Parathyroid adenoma (tissue), 2 donors: ENCODE measurements at regions not wholly inside any gene's neighbourhood (a gene's known extent, or its start where the extent isn't known, plus 50 kb on each side); places are given as distances from the start of the nearest gene placed in this dataset.
"Not testable (repeated sequence)": the region's sequence is repeated elsewhere in the genome, so short reads cannot be mapped to it uniquely, and the experiment has no call there.

Source experiments
- H2AFZ ChIP-seq: fragments of 300-600 bp; sonication (generic); one replicate; pipeline ENCODE4 v1.7.0; 2017; ENCODE audit warnings: antibody characterized with exemption, mild to moderate bottlenecking
- H3K27ac ChIP-seq: fragments of 300-600 bp; sonication (generic); one replicate; pipeline ENCODE4 v1.7.0; 2017
- H3K27me3 ChIP-seq: fragments of 300-600 bp; sonication (generic); one replicate; pipeline ENCODE4 v1.7.0; 2017; ENCODE audit warnings: low read length; ENCODE audit not compliant: control insufficient read depth, insufficient read depth
- H3K36me3 ChIP-seq: fragments of 300-600 bp; sonication (generic); one replicate; pipeline ENCODE4 v1.7.0; 2017; ENCODE audit warnings: low read length; ENCODE audit not compliant: control insufficient read depth, insufficient read depth
- H3K4me1 ChIP-seq: fragments of 300-600 bp; sonication (generic); one replicate; pipeline ENCODE4 v1.7.0; 2017; ENCODE audit warnings: control low read depth
- H3K4me2 ChIP-seq: fragments of 300-600 bp; sonication (generic); one replicate; pipeline ENCODE4 v1.7.0; 2017; ENCODE audit warnings: low read length
- H3K4me3 ChIP-seq: fragments of 300-600 bp; sonication (generic); one replicate; pipeline ENCODE4 v1.7.0; 2017; ENCODE audit warnings: low read depth, low read length
- H3K79me2 ChIP-seq: fragments of 300-600 bp; sonication (generic); one replicate; pipeline ENCODE4 v1.7.0; 2017; ENCODE audit warnings: control low read depth
- H3K9ac ChIP-seq: fragments of 300-600 bp; sonication (generic); one replicate; pipeline ENCODE4 v1.7.0; 2017; ENCODE audit warnings: mild to moderate bottlenecking
- H3K9me3 ChIP-seq: fragments of 300-600 bp; sonication (generic); one replicate; pipeline ENCODE4 v1.7.0; 2017; ENCODE audit warnings: low read length; ENCODE audit not compliant: control insufficient read depth
- CTCF ChIP-seq: fragments of 300-600 bp; sonication (generic); IDR thresholded peaks from one replicate; pipeline ENCODE4 v1.7.0; 2017; ENCODE audit warnings: antibody characterized with exemption, mild to moderate bottlenecking
- donor health status: primary hyperparathyroidism.

GRCh38 chr10:65176994-65177393, 1655.8 kb downstream of the REEP3 start:
- H3K4me3 ChIP-seq: no peak overlapping the region
- no peaks in the 10 kb centered on the region for H3K36me3 ChIP-seq
- no peak overlapping the region for H2AFZ ChIP-seq
- no peak overlapping the region for H3K4me2 ChIP-seq
- H3K27ac ChIP-seq: no peak overlapping the region
- TF ChIP-seq CTCF: no peak
- no peaks in the 10 kb centered on the region for H3K79me2 ChIP-seq
- H3K4me1 ChIP-seq: no peaks in the 10 kb centered on the region
- no peaks in the 10 kb centered on the region for H3K27me3 ChIP-seq
- no peak overlapping the region for H3K9ac ChIP-seq
- H3K9me3 ChIP-seq: no peaks in the 10 kb centered on the region

GRCh38 chr10:65183236-65183635, 1662.0 kb downstream of the REEP3 start:
- Histone ChIP-seq H3K9me3 (no peaks in the 10 kb centered on the region), H3K79me2 (no peaks in the 10 kb centered on the region), H3K4me2 (no peak overlapping the region), H3K27me3 (no peaks in the 10 kb centered on the region), H3K36me3 (no peaks in the 10 kb centered on the region), H3K9ac (no peak overlapping the region), H2AFZ (no peak overlapping the region), H3K27ac (no peak overlapping the region), H3K4me3 (no peak overlapping the region), H3K4me1 (no peaks in the 10 kb centered on the region)
- no peak for TF ChIP-seq CTCF

GRCh38 chr10:65186668-65187067, 1665.5 kb downstream of the REEP3 start:
- not testable (repeated sequence) for H3K9me3 ChIP-seq, H3K36me3 ChIP-seq, H3K27ac ChIP-seq, H3K27me3 ChIP-seq, H3K4me1 ChIP-seq, H3K9ac ChIP-seq, H3K79me2 ChIP-seq, H2AFZ ChIP-seq, H3K4me3 ChIP-seq, H3K4me2 ChIP-seq

GRCh38 chr10:65194126-65194525, 1672.9 kb downstream of the REEP3 start:
- Histone ChIP-seq H3K27me3 (no peaks in the 10 kb centered on the region), H3K79me2 (no peaks in the 10 kb centered on the region), H3K36me3 (no peaks in the 10 kb centered on the region), H3K4me1 (no peaks in the 10 kb centered on the region), H3K4me3 (no peak overlapping the region), H3K4me2 (no peak overlapping the region), H3K9ac (no peak overlapping the region), H3K9me3 (no peaks in the 10 kb centered on the region), H3K27ac (no peak overlapping the region), H2AFZ (no peak overlapping the region)
- no peak for TF ChIP-seq CTCF

GRCh38 chr10:65194555-65194954, 1673.4 kb downstream of the REEP3 start:
- Histone ChIP-seq H3K4me1 (no peaks in the 10 kb centered on the region), H3K36me3 (no peaks in the 10 kb centered on the region), H3K4me2 (no peak overlapping the region), H3K4me3 (no peak overlapping the region), H3K9me3 (no peaks in the 10 kb centered on the region), H3K9ac (no peak overlapping the region), H3K27me3 (no peaks in the 10 kb centered on the region), H3K27ac (no peak overlapping the region), H3K79me2 (no peaks in the 10 kb centered on the region), H2AFZ (no peak overlapping the region)
- no peak for TF ChIP-seq CTCF
